K562 (cell line): ENCODE measurements at regions not wholly inside any gene's neighbourhood (a gene's known extent, or its start where the extent isn't known, plus 50 kb on each side); places are given as distances from the start of the nearest gene placed in this dataset.

Source experiments
- ATAC-seq: fragments of 200-7000 bp; cut with Tn5 transposase; 3 replicates; pipeline ENCODE4 v1.9.1; 2020; ENCODE audit warnings: moderate library complexity
- BruUV-seq: library from RNA; stranded (reverse); fragments of 400-500 nt; replicated peaks from 2 replicates; lab custom pipeline; 2021; lab: Mats Ljungman, UMichigan
- CTCF ChIA-PET: fragments of 300-600 bp; formaldehyde crosslinking; extraction: SDS; loops from one replicate; lab custom pipeline; 2021; ENCODE audit warnings: low intra/inter-chr PET ratio; lab: Yijun Ruan, JAX
- POLR2A ChIA-PET: fragments of 300-600, 350-650 bp; sonication (Branson Sonifier 250); formaldehyde crosslinking; extraction: SDS; loops from one replicate; lab custom pipeline; 2021; ENCODE audit warnings: antibody characterized with exemption, inconsistent platforms; lab: Yijun Ruan, JAX
- DNase-seq, 4 experiments: peaks; one replicate each; pipeline versions ENCODE4 v3.0.0 to v3.0.0-alpha.2; 2011 to 2018; ENCODE audit warnings: low spot score in 3 of 4, mixed read lengths in 3 of 4; ENCODE audit errors: extremely low read depth in 1 of 4
- FAIRE-seq: peaks from 2 replicates; lab custom pipeline; 2011; peaks lifted over from hg19 to GRCh38; lab: Jason Lieb, UNC
- H2AFZ ChIP-seq: 2 replicates; pipeline ENCODE4 v1.6.0; 2011; ENCODE audit warnings: low read depth, low read length, control low read depth, inconsistent platforms
- H3K27ac ChIP-seq: fragments of 200-600 bp; 3 replicates; pipeline ENCODE4 v1.8.0; 2011; ENCODE audit warnings: low read depth, mild to moderate bottlenecking, control low read depth, inconsistent platforms, low read length, moderate library complexity, mixed read lengths; ENCODE audit errors: extremely low read depth
- H3K27me3 ChIP-seq, 2 experiments: fragments of 300-600 bp in 1 of 2; 2 replicates in 1 of 2; 3 replicates in 1 of 2; pipeline versions ENCODE4 v1.6.0 to v1.8.0; 2011; ENCODE audit warnings: inconsistent platforms in 2 of 2, low read length in 2 of 2, mild to moderate bottlenecking in 1 of 2, mixed read lengths in 1 of 2, moderate library complexity in 1 of 2; ENCODE audit not compliant: control insufficient read depth in 2 of 2, insufficient read depth in 2 of 2
- H3K36me3 ChIP-seq: fragments of 300-600 bp; 3 replicates; pipeline ENCODE4 v1.8.0; 2011; ENCODE audit warnings: mild to moderate bottlenecking, low read length, inconsistent platforms; ENCODE audit not compliant: control insufficient read depth, insufficient read depth
- H3K4me1 ChIP-seq, 2 experiments: fragments of 200-600 bp in 1 of 2; replicated peaks in 1 of 2; 2 replicates in 1 of 2; 3 replicates in 1 of 2; pipeline versions ENCODE4 v1.5.1 to v1.8.0; 2011; ENCODE audit warnings: inconsistent platforms in 2 of 2, low read length in 2 of 2, mild to moderate bottlenecking in 1 of 2, mixed read lengths in 1 of 2, moderate library complexity in 1 of 2; ENCODE audit not compliant: control insufficient read depth in 2 of 2, insufficient read depth in 2 of 2
- H3K4me2 ChIP-seq: 2 replicates; pipeline ENCODE4 v1.6.1; 2011; ENCODE audit warnings: low read length, control low read depth, inconsistent platforms, mixed read lengths; ENCODE audit not compliant: insufficient read depth
- H3K4me3 ChIP-seq: fragments of 200-600 bp; sonication (generic), shearing (Covaris generic); 2 replicates; pipeline ENCODE4 v1.5.1; 2016; ENCODE audit warnings: control low read depth, inconsistent platforms
- H3K79me2 ChIP-seq: fragments of 200-600 bp; 3 replicates; pipeline ENCODE4 v1.8.0; 2011; ENCODE audit warnings: low read length, inconsistent platforms; ENCODE audit not compliant: control insufficient read depth, insufficient read depth
- H3K9ac ChIP-seq, 2 experiments: 2 replicates each; pipeline versions ENCODE4 v1.6.0 to v1.6.1; 2011; ENCODE audit warnings: low read depth in 2 of 2, low read length in 2 of 2, control low read depth in 1 of 2, inconsistent platforms in 1 of 2, mild to moderate bottlenecking in 1 of 2, mixed read lengths in 1 of 2; ENCODE audit not compliant: insufficient read depth in 1 of 2
- H3K9me1 ChIP-seq: one replicate; pipeline ENCODE4 v1.6.0; 2011; ENCODE audit warnings: inconsistent platforms, mild to moderate bottlenecking, low read length, moderate library complexity; ENCODE audit not compliant: control insufficient read depth, insufficient read depth
- H3K9me3 ChIP-seq: replicated peaks from 2 replicates; pipeline ENCODE4 v1.5.1; 2011; ENCODE audit warnings: low read depth, low read length, inconsistent platforms; ENCODE audit not compliant: control insufficient read depth, insufficient read depth
- H4K20me1 ChIP-seq: replicated peaks from 2 replicates; pipeline ENCODE4 v1.6.1; 2011; ENCODE audit warnings: low read length, inconsistent platforms, mixed read lengths; ENCODE audit not compliant: control insufficient read depth, insufficient read depth
- EGR1 ChIP-seq: fragments of 450-650 bp; conservative IDR thresholded peaks from 2 replicates; pipeline ENCODE4 v1.6.1; 2017; ENCODE audit warnings: mild to moderate bottlenecking
- ESRRB ChIP-seq: fragments of 250-450 bp; sonication (Bioruptor Pico); IDR thresholded peaks from 2 replicates; pipeline ENCODE4 v1.5.0; 2020; ENCODE audit warnings: mild to moderate bottlenecking, moderate library complexity, borderline replicate concordance
- ETV5 ChIP-seq: sonication (generic); formaldehyde crosslinking; IDR thresholded peaks from 2 replicates; pipeline ENCODE4 v1.4.0; 2020; ENCODE audit warnings: low read depth, mild to moderate bottlenecking, missing genetic modification reagents
- MECOM ChIP-seq: fragments of 250-450 bp; sonication (Bioruptor Pico); IDR thresholded peaks from 2 replicates; pipeline ENCODE4 v1.8.0; 2022; ENCODE audit warnings: inconsistent platforms
- NFE2 ChIP-seq: IDR thresholded peaks from 2 replicates; pipeline ENCODE4 v1.6.1; 2014; ENCODE audit warnings: antibody characterized with exemption, low read depth
- XRCC4 ChIP-seq: IDR thresholded peaks from one replicate; pipeline ENCODE4 v1.6.1; 2011; ENCODE audit not compliant: insufficient read depth, insufficient read length; ENCODE audit errors: extremely low read depth
- ZHX1 ChIP-seq: fragments of 150-350 bp; conservative IDR thresholded peaks from 2 replicates; pipeline ENCODE4 v1.6.1; 2014; ENCODE audit warnings: low read length
- ZNF766 ChIP-seq: fragments of 200-800 bp; sonication (Bioruptor generic); conservative IDR thresholded peaks from 2 replicates; pipeline ENCODE4 v1.6.1; 2016; ENCODE audit warnings: missing genetic modification characterization, missing compliant biosample characterization
- WGBS: fragments of 100-300 bp; shearing (Covaris generic); methylation state at CpG from one replicate; pipeline ENCODE4 v1.1.6; 2016; ENCODE audit warnings: low coverage, mixed read lengths; ENCODE audit not compliant: insufficient coverage; ENCODE audit errors: missing lambda C conversion rate; 5-methylcytosine and 5-hydroxymethylcytosine counted together
- in situ Hi-C: fragments of 300-500 bp; cut with MboI; formaldehyde crosslinking; loops from 4 replicates; pipeline ENCODE4 v1.15.0; 2018; ENCODE audit warnings: inconsistent platforms, mixed read lengths
- intact Hi-C: fragments of 100-400 bp; cut with micrococcal nuclease; formaldehyde crosslinking; loops from 2 replicates; pipeline ENCODE4 v1.14.2; 2022
- TF ChIP-seq, protein P1 (sequence below): fragments of 250-450 bp; sonication (Bioruptor Pico); IDR thresholded peaks from 2 replicates; pipeline ENCODE4 v1.5.0; 2020; ENCODE audit warnings: mild to moderate bottlenecking, borderline replicate concordance
- TF ChIP-seq, protein P2 (sequence below): fragments of 250-450 bp; sonication (Bioruptor Pico); IDR thresholded peaks from 2 replicates; pipeline ENCODE4 v1.9.0; 2021; ENCODE audit warnings: mild to moderate bottlenecking, inconsistent platforms
- TF ChIP-seq, protein P3 (sequence below): conservative IDR thresholded peaks from 2 replicates; pipeline ENCODE4 v1.6.1; 2011; ENCODE audit warnings: low read depth, mild to moderate bottlenecking, low read length; ENCODE audit not compliant: control insufficient read depth

- TF ChIP-seq, protein P1, sequence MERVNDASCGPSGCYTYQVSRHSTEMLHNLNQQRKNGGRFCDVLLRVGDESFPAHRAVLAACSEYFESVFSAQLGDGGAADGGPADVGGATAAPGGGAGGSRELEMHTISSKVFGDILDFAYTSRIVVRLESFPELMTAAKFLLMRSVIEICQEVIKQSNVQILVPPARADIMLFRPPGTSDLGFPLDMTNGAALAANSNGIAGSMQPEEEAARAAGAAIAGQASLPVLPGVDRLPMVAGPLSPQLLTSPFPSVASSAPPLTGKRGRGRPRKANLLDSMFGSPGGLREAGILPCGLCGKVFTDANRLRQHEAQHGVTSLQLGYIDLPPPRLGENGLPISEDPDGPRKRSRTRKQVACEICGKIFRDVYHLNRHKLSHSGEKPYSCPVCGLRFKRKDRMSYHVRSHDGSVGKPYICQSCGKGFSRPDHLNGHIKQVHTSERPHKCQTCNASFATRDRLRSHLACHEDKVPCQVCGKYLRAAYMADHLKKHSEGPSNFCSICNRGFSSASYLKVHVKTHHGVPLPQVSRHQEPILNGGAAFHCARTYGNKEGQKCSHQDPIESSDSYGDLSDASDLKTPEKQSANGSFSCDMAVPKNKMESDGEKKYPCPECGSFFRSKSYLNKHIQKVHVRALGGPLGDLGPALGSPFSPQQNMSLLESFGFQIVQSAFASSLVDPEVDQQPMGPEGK (CRISPR knock-in tag) = no peak
- no peak for TF ChIP-seq NFE2
- TF ChIP-seq, protein P2, sequence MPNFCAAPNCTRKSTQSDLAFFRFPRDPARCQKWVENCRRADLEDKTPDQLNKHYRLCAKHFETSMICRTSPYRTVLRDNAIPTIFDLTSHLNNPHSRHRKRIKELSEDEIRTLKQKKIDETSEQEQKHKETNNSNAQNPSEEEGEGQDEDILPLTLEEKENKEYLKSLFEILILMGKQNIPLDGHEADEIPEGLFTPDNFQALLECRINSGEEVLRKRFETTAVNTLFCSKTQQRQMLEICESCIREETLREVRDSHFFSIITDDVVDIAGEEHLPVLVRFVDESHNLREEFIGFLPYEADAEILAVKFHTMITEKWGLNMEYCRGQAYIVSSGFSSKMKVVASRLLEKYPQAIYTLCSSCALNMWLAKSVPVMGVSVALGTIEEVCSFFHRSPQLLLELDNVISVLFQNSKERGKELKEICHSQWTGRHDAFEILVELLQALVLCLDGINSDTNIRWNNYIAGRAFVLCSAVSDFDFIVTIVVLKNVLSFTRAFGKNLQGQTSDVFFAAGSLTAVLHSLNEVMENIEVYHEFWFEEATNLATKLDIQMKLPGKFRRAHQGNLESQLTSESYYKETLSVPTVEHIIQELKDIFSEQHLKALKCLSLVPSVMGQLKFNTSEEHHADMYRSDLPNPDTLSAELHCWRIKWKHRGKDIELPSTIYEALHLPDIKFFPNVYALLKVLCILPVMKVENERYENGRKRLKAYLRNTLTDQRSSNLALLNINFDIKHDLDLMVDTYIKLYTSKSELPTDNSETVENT (CRISPR knock-in tag) = no peak
- no peak for TF ChIP-seq EGR1
These were observed 1946.7 kb downstream of the MRPL39 start (continued) for GRCh38 chr21:23660560-23660959.

DNA sequence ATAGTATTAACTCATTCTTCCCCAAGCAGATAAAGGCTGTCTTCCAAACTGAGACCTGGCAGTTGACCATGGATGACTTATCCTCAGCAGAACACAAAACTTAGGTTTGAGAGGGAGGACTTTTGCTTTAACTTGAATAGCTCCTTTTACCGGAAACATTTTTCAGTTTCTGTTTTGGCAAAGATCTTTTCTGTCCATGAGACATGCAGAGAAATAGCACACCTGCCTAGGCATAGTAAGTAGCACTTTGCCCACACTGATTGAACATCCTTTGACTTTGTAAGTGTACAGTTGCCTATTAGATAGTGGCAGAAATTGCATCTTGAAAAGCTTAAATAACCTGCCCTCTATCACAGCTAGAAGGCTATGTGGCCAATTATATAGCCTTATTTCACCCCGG is 1962.5 kb downstream of the MRPL39 start:
- Histone ChIP-seq H3K9me1 (no peaks in the 10 kb centered on the region), H3K4me2 (no peak overlapping the region), H4K20me1 (no peaks in the 10 kb centered on the region), H3K4me3 (no peak overlapping the region), H3K27ac (no peak overlapping the region), H2AFZ (no peak overlapping the region), H3K36me3 (no peaks in the 10 kb centered on the region), H3K9me3 (no peaks in the 10 kb centered on the region), H3K4me1 (no peaks in the 10 kb centered on the region), H3K79me2 (no peaks in the 10 kb centered on the region), H3K27me3 (no peaks in the 10 kb centered on the region), H3K9ac (no peak overlapping the region)
- ChIA-PET CTCF (no interaction called here), POLR2A (interaction anchor here (1.2 kb wide), 1 partner anchor 11 kb away, joined by 3 read pairs; no protein-coding TSS in a partner anchor)
- FAIRE-seq (no peak), ATAC-seq (no peak), DNase-seq (no peak)
- WGBS = 0% methylated on average over 2 of the region's 2 CpGs
- intact Hi-C loops (no loop called here), in situ Hi-C loops (no loop called here)
- no TSS peak for BruUV-seq
- TF ChIP-seq ZNF766 (CRISPR knock-in tag) (no peak), MECOM (no peak), ZHX1 (no peak), ESRRB (no peak), ETV5 (no peak), XRCC4 (no peak)
- TF ChIP-seq, protein P3, sequence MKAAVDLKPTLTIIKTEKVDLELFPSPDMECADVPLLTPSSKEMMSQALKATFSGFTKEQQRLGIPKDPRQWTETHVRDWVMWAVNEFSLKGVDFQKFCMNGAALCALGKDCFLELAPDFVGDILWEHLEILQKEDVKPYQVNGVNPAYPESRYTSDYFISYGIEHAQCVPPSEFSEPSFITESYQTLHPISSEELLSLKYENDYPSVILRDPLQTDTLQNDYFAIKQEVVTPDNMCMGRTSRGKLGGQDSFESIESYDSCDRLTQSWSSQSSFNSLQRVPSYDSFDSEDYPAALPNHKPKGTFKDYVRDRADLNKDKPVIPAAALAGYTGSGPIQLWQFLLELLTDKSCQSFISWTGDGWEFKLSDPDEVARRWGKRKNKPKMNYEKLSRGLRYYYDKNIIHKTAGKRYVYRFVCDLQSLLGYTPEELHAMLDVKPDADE = no peak
